WTC11 (cell line): ENCODE measurements at regions not wholly inside any gene's neighbourhood (a gene's known extent, or its start where the extent isn't known, plus 50 kb on each side); places are given as distances from the start of the nearest gene placed in this dataset.
"Not testable (repeated sequence)": the region's sequence is repeated elsewhere in the genome, so short reads cannot be mapped to it uniquely, and the experiment has no call there.

Experiments used
- ATAC-seq: fragments of 200-7000 bp; cut with Tn5 transposase; 2 replicates; pipeline ENCODE4 v1.10.0; 2021; ENCODE audit warnings: mild to moderate bottlenecking, moderate library complexity
- CTCF ChIA-PET: fragments of 300-600 bp; sonication (Branson Sonifier 250); formaldehyde crosslinking; loops from one replicate; lab custom pipeline; 2021; ENCODE audit warnings: antibody characterized with exemption; lab: Charles Lee
- POLR2A ChIA-PET: fragments of 350-600 bp; sonication (Branson Sonifier 250); formaldehyde crosslinking; loops from one replicate; lab custom pipeline; 2021; ENCODE audit warnings: antibody characterized with exemption; lab: Charles Lee
- DNase-seq: peaks from one replicate; pipeline ENCODE4 v3.0.0; 2021; ENCODE audit warnings: low spot score
- H3K27ac Mint-ChIP-seq: 2 replicates; pipeline ENCODE4 v1.8.0; 2021; ENCODE audit warnings: mixed read lengths
- H3K27me3 Mint-ChIP-seq: 2 replicates; pipeline ENCODE4 v1.8.0; 2021; ENCODE audit warnings: low read depth, mild to moderate bottlenecking, moderate library complexity, mixed read lengths
- H3K36me3 Mint-ChIP-seq: 2 replicates; pipeline ENCODE4 v1.8.0; 2021; ENCODE audit warnings: mixed read lengths
- H3K4me1 Mint-ChIP-seq: 2 replicates; pipeline ENCODE4 v1.8.0; 2022; ENCODE audit warnings: mixed read lengths
- H3K4me3 Mint-ChIP-seq: 2 replicates; pipeline ENCODE4 v1.8.0; 2021; ENCODE audit warnings: mild to moderate bottlenecking, moderate library complexity, mixed read lengths
- H3K9me3 Mint-ChIP-seq: 2 replicates; pipeline ENCODE4 v1.8.0; 2021; ENCODE audit warnings: mixed read lengths
- CDX4 ChIP-seq: fragments of 250-450 bp; sonication (Bioruptor Pico); IDR thresholded peaks from 2 replicates; pipeline ENCODE4 v1.9.0; 2021; ENCODE audit warnings: moderate library complexity, mild to moderate bottlenecking, inconsistent platforms, borderline replicate concordance
- ELF4 ChIP-seq: sonication (generic); formaldehyde crosslinking; IDR thresholded peaks from 2 replicates; pipeline ENCODE4 v1.8.1; 2022; ENCODE audit warnings: low read depth, mild to moderate bottlenecking, moderate library complexity, missing genetic modification reagents
- EMX1 ChIP-seq: fragments of 250-450 bp; sonication (Bioruptor Pico); IDR thresholded peaks from 2 replicates; pipeline ENCODE4 v1.8.0; 2021; ENCODE audit warnings: mild to moderate bottlenecking
- ESRRA ChIP-seq: sonication (generic); formaldehyde crosslinking; IDR thresholded peaks from 2 replicates; pipeline ENCODE4 v1.8.1; 2022; ENCODE audit warnings: mild to moderate bottlenecking, missing genetic modification reagents, borderline replicate concordance
- HMGA2 ChIP-seq: fragments of 250-450 bp; sonication (Bioruptor Pico); IDR thresholded peaks from 2 replicates; pipeline ENCODE4 v1.4.0; 2021; ENCODE audit warnings: mild to moderate bottlenecking, moderate library complexity
- IRF2 ChIP-seq: sonication (generic); formaldehyde crosslinking; IDR thresholded peaks from 2 replicates; pipeline ENCODE4 v1.8.0; 2022; ENCODE audit warnings: low read depth, missing genetic modification reagents, borderline replicate concordance
- KAT7 ChIP-seq: sonication (generic); formaldehyde crosslinking; IDR thresholded peaks from 2 replicates; pipeline ENCODE4 v1.8.1; 2023; ENCODE audit warnings: missing genetic modification reagents, mild to moderate bottlenecking, borderline replicate concordance
- MXD4 ChIP-seq: fragments of 250-450 bp; sonication (Bioruptor Pico); IDR thresholded peaks from 2 replicates; pipeline ENCODE4 v1.8.0; 2021; ENCODE audit warnings: mild to moderate bottlenecking, moderate library complexity, borderline replicate concordance
- NFE2L1 ChIP-seq: sonication (generic); formaldehyde crosslinking; IDR thresholded peaks from 2 replicates; pipeline ENCODE4 v1.8.1; 2023; ENCODE audit warnings: missing genetic modification reagents
- NFYB ChIP-seq: sonication (generic); formaldehyde crosslinking; conservative IDR thresholded peaks from 2 replicates; pipeline ENCODE4 v1.8.0; 2022; ENCODE audit warnings: low read depth, missing genetic modification reagents
- PRRX2 ChIP-seq: fragments of 250-450 bp; sonication (Bioruptor Pico); IDR thresholded peaks from 2 replicates; pipeline ENCODE4 v1.8.0; 2021; ENCODE audit warnings: mild to moderate bottlenecking
- TCF7 ChIP-seq: sonication (generic); formaldehyde crosslinking; IDR thresholded peaks from 2 replicates; pipeline ENCODE4 v1.8.0; 2022; ENCODE audit warnings: mild to moderate bottlenecking, low read depth, missing genetic modification reagents, moderate library complexity
- TEAD4 ChIP-seq: sonication (generic); formaldehyde crosslinking; IDR thresholded peaks from 2 replicates; pipeline ENCODE4 v1.8.0; 2022; ENCODE audit warnings: mild to moderate bottlenecking, missing genetic modification reagents
- USF1 ChIP-seq: sonication (generic); formaldehyde crosslinking; IDR thresholded peaks from 2 replicates; pipeline ENCODE4 v1.8.0; 2022; ENCODE audit warnings: mild to moderate bottlenecking, missing genetic modification reagents
- ZBTB21 ChIP-seq: sonication (generic); formaldehyde crosslinking; IDR thresholded peaks from 2 replicates; pipeline ENCODE4 v1.8.1; 2023; ENCODE audit warnings: mild to moderate bottlenecking, missing genetic modification reagents, borderline replicate concordance
- ZNF263 ChIP-seq: sonication (generic); formaldehyde crosslinking; IDR thresholded peaks from 2 replicates; pipeline ENCODE4 v1.8.1; 2022; ENCODE audit warnings: low read depth, mild to moderate bottlenecking, moderate library complexity, missing genetic modification reagents
- ZNF671 ChIP-seq: fragments of 250-450 bp; sonication (Bioruptor Pico); IDR thresholded peaks from 2 replicates; pipeline ENCODE4 v1.8.0; 2021; ENCODE audit warnings: mild to moderate bottlenecking
- TF ChIP-seq, protein P1 (sequence below): sonication (generic); formaldehyde crosslinking; IDR thresholded peaks from 2 replicates; pipeline ENCODE4 v1.8.0; 2023; ENCODE audit warnings: missing genetic modification reagents, mild to moderate bottlenecking, borderline replicate concordance
- TF ChIP-seq, protein P2 (sequence below): sonication (generic); formaldehyde crosslinking; IDR thresholded peaks from 2 replicates; pipeline ENCODE4 v1.8.1; 2023; ENCODE audit warnings: mild to moderate bottlenecking, missing genetic modification reagents, moderate library complexity
- TF ChIP-seq, protein P3 (sequence below): sonication (generic); formaldehyde crosslinking; IDR thresholded peaks from 2 replicates; pipeline ENCODE4 v1.8.1; 2023; ENCODE audit warnings: mild to moderate bottlenecking, missing genetic modification reagents, moderate library complexity

GRCh38 chr3:147521646-147522045 is 112.5 kb downstream of the ZIC1 start:
- Mint-ChIP-seq H3K27ac (no peak overlapping the region), H3K4me1 (peaks cover 9% of the 10 kb centered on the region), H3K4me3 (no peak overlapping the region), H3K36me3 (no peaks in the 10 kb centered on the region), H3K9me3 (no peaks in the 10 kb centered on the region), H3K27me3 (no peaks in the 10 kb centered on the region)
- POLR2A ChIA-PET: no interaction called here
- TF ChIP-seq CDX4 (CRISPR knock-in tag): no peak
- TF ChIP-seq ZBTB21 (CRISPR knock-in tag): no peak
- no peak for TF ChIP-seq TEAD4 (CRISPR knock-in tag)
- no peak for TF ChIP-seq ELF4 (CRISPR knock-in tag)
- TF ChIP-seq ZNF671: no peak
- no peak for TF ChIP-seq IRF2 (CRISPR knock-in tag)
- TF ChIP-seq TCF7 (CRISPR knock-in tag): no peak
- TF ChIP-seq NFE2L1 (CRISPR knock-in tag): no peak
- TF ChIP-seq, protein P1, sequence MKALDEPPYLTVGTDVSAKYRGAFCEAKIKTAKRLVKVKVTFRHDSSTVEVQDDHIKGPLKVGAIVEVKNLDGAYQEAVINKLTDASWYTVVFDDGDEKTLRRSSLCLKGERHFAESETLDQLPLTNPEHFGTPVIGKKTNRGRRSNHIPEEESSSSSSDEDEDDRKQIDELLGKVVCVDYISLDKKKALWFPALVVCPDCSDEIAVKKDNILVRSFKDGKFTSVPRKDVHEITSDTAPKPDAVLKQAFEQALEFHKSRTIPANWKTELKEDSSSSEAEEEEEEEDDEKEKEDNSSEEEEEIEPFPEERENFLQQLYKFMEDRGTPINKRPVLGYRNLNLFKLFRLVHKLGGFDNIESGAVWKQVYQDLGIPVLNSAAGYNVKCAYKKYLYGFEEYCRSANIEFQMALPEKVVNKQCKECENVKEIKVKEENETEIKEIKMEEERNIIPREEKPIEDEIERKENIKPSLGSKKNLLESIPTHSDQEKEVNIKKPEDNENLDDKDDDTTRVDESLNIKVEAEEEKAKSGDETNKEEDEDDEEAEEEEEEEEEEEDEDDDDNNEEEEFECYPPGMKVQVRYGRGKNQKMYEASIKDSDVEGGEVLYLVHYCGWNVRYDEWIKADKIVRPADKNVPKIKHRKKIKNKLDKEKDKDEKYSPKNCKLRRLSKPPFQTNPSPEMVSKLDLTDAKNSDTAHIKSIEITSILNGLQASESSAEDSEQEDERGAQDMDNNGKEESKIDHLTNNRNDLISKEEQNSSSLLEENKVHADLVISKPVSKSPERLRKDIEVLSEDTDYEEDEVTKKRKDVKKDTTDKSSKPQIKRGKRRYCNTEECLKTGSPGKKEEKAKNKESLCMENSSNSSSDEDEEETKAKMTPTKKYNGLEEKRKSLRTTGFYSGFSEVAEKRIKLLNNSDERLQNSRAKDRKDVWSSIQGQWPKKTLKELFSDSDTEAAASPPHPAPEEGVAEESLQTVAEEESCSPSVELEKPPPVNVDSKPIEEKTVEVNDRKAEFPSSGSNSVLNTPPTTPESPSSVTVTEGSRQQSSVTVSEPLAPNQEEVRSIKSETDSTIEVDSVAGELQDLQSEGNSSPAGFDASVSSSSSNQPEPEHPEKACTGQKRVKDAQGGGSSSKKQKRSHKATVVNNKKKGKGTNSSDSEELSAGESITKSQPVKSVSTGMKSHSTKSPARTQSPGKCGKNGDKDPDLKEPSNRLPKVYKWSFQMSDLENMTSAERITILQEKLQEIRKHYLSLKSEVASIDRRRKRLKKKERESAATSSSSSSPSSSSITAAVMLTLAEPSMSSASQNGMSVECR (CRISPR knock-in tag): no peak
- TF ChIP-seq, protein P2, sequence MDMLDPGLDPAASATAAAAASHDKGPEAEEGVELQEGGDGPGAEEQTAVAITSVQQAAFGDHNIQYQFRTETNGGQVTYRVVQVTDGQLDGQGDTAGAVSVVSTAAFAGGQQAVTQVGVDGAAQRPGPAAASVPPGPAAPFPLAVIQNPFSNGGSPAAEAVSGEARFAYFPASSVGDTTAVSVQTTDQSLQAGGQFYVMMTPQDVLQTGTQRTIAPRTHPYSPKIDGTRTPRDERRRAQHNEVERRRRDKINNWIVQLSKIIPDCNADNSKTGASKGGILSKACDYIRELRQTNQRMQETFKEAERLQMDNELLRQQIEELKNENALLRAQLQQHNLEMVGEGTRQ (CRISPR knock-in tag): no peak
- TF ChIP-seq, protein P3, sequence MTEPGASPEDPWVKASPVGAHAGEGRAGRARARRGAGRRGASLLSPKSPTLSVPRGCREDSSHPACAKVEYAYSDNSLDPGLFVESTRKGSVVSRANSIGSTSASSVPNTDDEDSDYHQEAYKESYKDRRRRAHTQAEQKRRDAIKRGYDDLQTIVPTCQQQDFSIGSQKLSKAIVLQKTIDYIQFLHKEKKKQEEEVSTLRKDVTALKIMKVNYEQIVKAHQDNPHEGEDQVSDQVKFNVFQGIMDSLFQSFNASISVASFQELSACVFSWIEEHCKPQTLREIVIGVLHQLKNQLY (CRISPR knock-in tag): no peak
- no peak for TF ChIP-seq KAT7 (CRISPR knock-in tag)
- no peak for TF ChIP-seq PRRX2 (CRISPR knock-in tag)
- TF ChIP-seq MXD4 (CRISPR knock-in tag): no peak
- no peak for TF ChIP-seq ZNF263
- no peak for TF ChIP-seq EMX1 (CRISPR knock-in tag)
- no peak for TF ChIP-seq NFYB (CRISPR knock-in tag)
- no peak for ATAC-seq
- DNase-seq: no peak
- CTCF ChIA-PET: no interaction called here

DNA sequence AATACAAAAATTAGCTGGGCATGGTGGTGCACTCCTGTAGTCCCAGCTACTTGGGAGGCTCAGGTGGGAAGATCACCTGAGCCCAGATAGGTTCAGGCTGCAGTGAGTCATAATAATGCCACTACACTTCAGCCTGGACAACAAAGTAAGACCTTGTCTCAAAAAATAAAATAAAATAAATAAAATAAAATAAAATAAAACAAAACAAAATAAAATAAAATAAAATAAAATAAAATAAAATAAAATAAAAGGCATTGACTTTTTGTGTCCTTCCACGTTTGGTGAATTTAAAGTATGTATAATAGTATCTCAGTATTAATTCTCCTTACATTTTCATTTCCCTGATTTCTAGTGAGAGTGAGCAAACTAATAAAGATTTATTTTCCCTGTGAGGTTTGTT is 113.6 kb downstream of the ZIC1 start:
- CTCF ChIA-PET, H3K27ac Mint-ChIP-seq, H3K9me3 Mint-ChIP-seq, H3K36me3 Mint-ChIP-seq, H3K4me1 Mint-ChIP-seq, H3K4me3 Mint-ChIP-seq, DNase-seq, POLR2A ChIA-PET, H3K27me3 Mint-ChIP-seq, ATAC-seq: not testable (repeated sequence)
- TF ChIP-seq HMGA2 (CRISPR knock-in tag): peak; percentile 98

- Mint-ChIP-seq H3K4me1 (no peaks in the 10 kb centered on the region), H3K9me3 (peaks cover 5% of the 10 kb centered on the region; the same call in 1 of the 2 replicates), H3K4me3 (no peak overlapping the region), H3K27me3 (no peaks in the 10 kb centered on the region), H3K36me3 (no peaks in the 10 kb centered on the region), H3K27ac (no peak overlapping the region)
- no peak for ATAC-seq
- no peak for DNase-seq
- POLR2A ChIA-PET: no interaction called here
- CTCF ChIA-PET: no interaction called here
- TF ChIP-seq EMX1 (CRISPR knock-in tag) (no peak), ESRRA (CRISPR knock-in tag) (no peak), USF1 (CRISPR knock-in tag) (no peak)
Observed at GRCh38 chr3:147529551-147529950, 120.4 kb downstream of the ZIC1 start.
